ENCODE measurements at regions not wholly inside any gene's neighbourhood (a gene's known extent, or its start where the extent isn't known, plus 50 kb on each side); places are given as distances from the start of the nearest gene placed in this dataset.

- no peak for DNase-seq
These were observed 460.4 kb upstream of the RGS6 start for GRCh38 chr14:71471634-71472355.

DNA sequence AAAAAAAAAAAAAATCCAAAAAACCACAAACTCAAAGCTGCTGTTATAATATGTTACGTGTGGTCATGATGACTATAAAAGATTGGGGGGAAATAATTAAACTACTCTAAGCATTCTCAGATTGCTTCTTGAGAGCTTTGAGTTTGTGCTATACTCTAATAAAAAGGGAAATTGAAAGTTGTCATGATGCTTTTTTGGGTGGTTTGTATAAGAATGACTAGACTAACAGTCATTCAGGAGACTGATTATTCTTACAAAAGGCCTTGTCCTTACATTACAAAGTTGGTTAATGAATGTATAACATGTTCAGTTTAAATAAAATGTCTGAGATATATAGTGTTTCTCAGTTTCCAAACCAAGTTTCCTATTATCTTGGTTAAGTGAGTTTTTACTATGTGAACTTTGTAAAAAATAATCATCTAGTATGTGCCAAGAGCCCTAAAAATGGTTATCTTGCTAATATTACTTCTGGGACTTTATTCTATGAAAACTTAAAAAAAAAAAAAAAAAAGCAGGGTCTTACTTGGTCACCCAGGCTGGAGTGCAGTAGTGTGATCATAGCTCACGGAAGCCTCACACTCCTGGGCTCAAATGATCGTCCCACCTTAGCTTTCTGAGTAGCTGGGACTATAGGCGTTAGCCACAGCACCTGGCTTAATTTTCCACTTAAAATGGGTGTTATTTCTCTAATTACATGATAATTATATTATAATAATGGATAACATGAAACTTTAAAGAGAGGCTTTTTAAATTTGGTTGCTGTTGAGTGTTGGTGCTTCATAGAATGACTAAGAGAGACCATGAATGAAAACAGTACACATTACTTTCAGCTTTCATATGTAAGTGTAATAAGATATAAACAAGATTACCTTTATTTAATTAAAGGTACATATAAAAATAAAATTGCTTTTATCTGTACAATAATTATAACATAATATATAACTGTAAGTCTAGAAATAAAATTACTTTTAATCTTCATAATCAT lies 459.6 kb upstream of the RGS6 start:
- DNase-seq = no peak

DNA sequence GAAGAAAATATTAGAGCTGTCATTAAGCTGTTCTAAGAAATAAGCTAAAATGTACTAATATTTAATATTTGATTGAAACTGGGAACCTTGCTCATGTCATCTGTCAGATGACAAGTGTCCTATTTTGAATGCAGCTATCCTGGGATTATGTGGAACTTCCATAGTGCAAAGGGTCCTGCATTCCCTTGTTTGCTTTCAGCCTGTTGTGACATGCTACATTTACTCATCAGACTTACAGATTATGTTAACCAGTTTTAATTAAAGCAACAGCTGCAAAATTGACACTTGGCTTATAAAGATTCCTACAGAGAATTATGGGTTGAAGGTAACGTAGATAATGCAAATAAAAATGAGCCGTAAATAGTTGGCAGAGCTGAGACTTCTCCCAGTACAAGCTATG lies 458.4 kb upstream of the RGS6 start:
- DNase-seq = no peak

DNA sequence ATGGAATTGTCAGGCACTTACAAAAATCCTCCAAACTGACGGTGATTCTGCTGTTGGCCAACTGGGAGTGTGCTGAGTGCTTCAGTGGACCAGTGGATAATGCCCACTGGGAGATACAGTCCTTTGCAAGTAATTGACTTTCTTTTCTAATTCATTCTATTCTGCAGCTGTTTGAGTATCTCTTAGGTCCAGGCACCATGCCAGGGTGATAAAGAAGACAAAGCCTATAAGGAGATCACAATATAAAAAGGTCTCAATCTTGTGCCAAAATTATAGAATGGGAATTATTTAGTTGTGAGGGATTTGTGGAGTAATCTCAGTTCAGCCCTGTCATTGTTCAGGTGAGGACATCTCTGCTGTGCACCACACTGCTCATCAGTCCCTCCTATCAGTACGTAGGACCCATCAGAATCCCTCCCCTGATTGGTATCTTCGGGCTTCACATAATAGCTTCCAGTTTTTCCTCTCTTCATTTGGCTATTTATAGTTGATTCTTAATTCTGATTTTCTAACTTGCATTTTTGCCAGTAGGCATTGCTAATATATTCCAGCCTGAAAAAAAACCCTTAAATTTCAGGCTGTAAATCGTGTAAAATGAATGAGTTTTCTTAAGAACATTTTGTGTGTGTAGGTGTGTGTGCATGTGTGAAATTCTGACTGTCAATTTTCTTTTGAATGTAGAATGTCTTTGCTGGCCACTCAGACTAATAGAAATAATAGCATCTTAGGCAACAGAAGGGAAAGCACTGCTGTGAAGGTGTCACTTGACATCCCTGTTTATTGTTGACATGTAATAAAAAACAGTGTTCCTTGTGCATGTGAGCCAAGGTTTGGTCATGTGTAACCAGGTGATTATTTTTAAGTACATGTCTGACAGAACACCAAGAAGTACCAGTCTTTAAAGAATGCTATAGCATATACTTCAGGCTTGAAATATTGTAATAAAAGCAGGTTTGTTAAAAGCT lies 457.6 kb upstream of the RGS6 start:
- DNase-seq = no peak

GRCh38 chr14:71475916-71476315 lies 456.3 kb upstream of the RGS6 start:
- DNase-seq = no peak

- DNase-seq = peak; percentile 13
These were observed 453.7 kb upstream of the RGS6 start for GRCh38 chr14:71478542-71478941.

- no peak for DNase-seq
These were observed 451.1 kb upstream of the RGS6 start for GRCh38 chr14:71481021-71481654.

GRCh38 chr14:71482671-71483070 lies 449.6 kb upstream of the RGS6 start:
- DNase-seq = no peak

DNA sequence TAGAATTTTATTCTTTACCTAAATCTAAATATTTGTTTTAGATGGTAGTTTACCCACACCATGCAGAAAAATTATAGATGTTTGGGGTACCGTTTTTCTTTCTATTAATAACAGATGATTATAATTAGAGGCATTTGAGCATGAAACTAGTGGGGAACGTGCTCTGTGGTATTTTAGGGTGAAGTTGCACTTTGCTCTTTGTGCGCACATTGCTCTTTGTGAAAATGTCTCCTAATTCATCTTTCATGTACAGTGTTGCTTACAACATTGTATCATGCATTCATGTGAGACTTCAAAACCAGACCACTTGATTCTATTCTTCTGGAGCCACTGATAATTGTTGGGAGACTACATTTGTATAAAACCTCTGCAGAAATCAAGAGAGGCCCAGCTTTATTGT lies 449.1 kb upstream of the RGS6 start:
- no peak for DNase-seq

- DNase-seq = no peak
These were observed 446.4 kb upstream of the RGS6 start for GRCh38 chr14:71485833-71486232.

DNA sequence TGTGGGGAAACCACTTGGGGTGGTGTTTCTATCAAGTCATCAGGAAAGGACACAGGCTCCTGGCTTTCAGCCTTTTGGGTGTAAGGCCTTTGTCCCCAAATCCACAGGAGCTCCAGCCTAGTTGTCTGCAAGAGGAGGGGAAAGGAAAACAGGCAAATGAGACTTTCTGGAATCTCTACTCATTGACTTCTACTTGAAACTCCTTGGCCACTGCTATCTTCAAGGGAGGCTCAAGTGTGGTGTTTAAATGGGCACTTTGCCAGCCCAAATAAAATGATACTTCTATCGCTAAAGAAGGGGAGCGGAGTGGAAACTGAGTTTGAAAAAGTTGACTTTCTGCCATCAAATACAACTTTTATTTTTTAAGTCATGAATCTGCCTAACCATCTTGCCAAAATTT lies 445.9 kb upstream of the RGS6 start:
- no peak for DNase-seq

- DNase-seq = no peak
These were observed 444.8 kb upstream of the RGS6 start for GRCh38 chr14:71487449-71487848.

GRCh38 chr14:71487941-71488340 lies 444.3 kb upstream of the RGS6 start:
- DNase-seq = no peak

DNA sequence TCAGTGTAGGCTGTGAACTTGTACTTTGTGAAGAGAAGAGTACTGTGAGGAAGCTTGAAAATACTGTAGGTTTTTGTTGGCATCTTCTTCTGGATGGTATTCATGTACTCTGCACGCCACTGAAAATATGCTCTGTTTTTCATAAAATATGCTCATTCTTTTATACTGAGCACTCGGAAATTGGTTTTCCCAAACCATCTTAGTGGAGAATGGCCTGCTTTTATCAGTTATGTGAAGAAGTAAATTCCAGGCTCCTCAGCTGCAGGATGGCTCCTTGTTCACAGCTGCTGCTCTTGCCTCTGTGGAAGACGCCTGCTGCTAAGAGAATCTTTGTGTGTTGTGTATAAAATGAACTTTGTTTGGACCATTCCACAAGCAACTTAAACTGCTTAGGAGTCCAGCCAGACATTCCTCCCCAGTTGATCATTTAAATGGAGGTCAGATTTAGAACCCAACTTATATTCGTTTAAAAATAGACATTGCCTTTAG lies 443.5 kb upstream of the RGS6 start:
- no peak for DNase-seq

DNA sequence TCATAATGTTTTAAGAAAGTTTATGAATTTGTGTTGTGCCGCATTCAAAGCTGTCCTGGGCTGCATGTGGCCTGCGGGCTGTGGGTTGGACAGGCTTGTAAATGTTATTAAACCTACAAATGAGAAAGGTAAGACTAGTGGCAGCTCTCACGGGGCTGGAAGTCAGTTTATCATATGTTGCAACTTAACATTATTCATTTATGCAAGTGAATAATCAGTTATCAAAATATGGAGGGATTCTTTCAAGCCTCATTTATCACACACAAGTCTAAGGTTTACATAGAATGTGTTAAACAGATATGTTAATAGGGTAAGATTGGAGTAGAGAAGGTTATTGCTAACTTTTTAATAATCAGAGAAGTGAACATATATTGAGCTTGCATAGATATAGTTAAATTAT lies 442.5 kb upstream of the RGS6 start:
- no peak for DNase-seq

GRCh38 chr14:71491931-71492330 lies 440.3 kb upstream of the RGS6 start:
- DNase-seq = no peak

DNA sequence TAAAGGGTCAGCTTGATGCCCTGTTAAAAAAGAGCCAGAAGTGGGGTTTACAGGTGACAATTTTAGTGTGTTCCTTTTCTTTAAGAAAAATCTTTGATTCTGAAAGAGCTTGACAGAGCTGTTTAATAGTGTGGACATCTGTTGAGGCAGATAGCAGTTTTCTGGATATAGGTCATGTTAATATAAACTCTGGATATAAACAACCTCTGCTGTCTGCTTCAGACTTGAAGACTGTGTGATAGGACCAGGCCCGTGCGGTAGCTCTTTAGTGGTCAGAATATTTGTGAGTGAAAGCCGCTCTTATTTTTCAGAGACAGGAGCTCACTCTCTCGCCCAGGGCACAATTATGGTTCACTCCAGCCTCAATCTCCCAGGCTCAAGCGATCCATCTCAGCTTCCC lies 439.9 kb upstream of the RGS6 start:
- DNase-seq = no peak

DNA sequence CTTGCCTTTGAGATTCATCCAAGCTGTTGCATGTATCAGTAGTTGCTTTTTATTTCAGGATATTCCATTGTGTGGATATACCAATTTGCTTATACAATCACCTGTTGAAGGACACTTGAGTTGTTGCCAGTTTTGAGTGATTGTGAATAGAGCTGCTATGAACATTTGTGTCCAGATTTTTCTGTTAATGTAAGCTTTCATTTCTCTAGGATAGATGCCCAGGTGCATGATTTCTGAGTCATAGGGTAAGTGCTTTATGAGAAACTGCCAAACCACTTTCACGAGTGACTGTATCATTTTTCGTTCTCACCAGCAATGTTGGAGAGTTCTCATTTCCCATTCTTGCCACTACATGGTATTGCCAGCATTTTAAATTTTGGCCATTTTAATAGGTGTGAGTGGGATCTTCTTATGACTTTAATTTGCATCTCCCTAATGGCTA lies 434.6 kb upstream of the RGS6 start:
- no peak for DNase-seq

DNA sequence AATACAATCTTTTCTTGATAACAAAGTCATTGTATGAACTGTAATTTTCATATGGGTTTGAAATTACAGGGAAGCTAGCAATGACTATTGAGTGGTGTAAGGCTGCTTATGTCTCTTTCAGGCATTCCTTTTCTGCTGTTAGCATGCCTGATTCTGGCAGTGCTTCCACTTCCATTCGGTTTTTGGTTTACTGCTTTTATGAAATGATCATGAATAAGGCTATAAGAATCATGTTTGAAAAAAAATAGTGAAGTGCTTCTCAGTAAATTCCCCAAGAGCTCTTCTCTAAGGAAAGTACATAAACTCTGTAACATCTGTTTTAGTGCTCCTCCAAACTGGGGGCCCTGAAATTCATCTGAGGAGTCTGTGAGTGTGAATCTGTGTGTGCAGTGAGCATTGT lies 434.0 kb upstream of the RGS6 start:
- DNase-seq = no peak

DNA sequence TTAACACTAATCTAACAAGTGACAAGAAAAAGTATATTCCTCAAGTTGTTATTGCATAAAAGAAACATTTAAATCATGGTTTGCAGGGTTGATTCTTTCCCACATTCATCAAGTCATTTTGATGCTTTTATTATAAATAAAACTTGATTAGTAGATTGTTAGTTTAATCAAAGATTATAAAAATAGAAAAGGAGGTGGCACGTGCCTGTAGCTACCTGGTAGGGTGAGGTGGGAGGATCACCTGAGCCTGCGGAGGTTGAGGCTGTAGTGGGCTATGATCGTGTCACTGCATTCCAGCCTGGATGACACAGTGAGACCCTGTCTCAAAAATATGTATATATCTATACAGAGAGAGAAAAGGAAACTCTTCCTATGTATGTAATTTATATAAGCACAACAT lies 433.2 kb upstream of the RGS6 start:
- no peak for DNase-seq

DNA sequence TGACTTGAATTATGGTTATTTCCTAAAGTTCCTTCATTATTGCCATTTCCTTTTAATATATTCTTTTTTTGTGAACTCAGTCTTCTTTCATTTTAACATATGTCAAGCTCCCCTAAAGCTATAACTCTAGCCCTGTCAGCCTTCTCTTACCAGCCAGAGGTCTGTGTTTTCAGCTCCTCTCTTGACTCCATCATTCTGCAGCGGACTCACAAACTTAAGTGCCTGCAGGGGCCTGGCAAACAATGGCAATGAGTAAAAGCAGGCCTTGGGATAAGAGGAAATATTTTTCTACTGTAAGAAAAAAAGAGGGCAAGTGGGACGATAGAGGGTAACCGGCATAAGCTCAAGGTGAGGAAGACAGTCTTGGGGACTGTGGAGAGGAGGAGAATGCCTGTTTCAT lies 424.5 kb upstream of the RGS6 start:
- no peak for DNase-seq

DNA sequence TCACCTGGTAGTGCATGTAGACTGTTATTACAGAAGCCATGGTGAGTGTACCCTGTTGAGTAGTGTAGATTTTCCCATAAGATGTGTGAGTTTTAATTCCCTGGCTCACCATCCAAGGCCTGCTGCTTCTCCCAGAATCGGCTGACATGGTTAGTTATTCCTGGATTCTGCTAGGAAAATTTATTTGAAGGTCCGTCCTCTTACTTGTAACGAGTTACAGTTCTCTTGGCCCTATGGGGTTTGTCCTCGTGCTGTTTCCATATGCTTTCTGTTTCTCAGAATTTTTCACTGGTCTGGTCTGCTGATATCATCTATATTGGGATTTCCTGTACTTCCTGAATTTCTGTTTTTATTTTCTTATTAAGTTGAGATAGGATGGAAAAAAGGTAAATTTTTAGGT lies 423.3 kb upstream of the RGS6 start:
- DNase-seq = no peak
